ENCODE measurements at regions not wholly inside any gene's neighbourhood (a gene's known extent, or its start where the extent isn't known, plus 50 kb on each side); places are given as distances from the start of the nearest gene placed in this dataset.

- TF ChIP-seq EZH2phosphoT487 (IDR thresholded peaks at IDR 0.05; ENCODE audit: insufficient read depth, low read depth) (no peak), EZH2 (IDR thresholded peaks at IDR 0.05; ENCODE audit: insufficient read depth, poor library complexity, severe bottlenecking) (no peak)
Observed at GRCh38 chr1:79594121-79594698, 587.7 kb upstream of the ADGRL4 start.

Data from GM23248 (cell line).